NCI-H1436 (cell line): ENCODE measurements at regions not wholly inside any gene's neighbourhood (a gene's known extent, or its start where the extent isn't known, plus 50 kb on each side); places are given as distances from the start of the nearest gene placed in this dataset.

Experiments
- DNase-seq: peaks from one replicate; lab custom pipeline; 2025; lab: John Stamatoyannopoulos, UW

- DNase-seq = no peak
Measured at GRCh38 chr3:64995857-64996551, 308.2 kb upstream of the ADAMTS9 start.

- DNase-seq = no peak
Measured at GRCh38 chr3:64993781-64994180, 306.0 kb upstream of the ADAMTS9 start.

GRCh38 chr3:64992530-64993285 is 304.9 kb upstream of the ADAMTS9 start:
- no peak for DNase-seq

DNA sequence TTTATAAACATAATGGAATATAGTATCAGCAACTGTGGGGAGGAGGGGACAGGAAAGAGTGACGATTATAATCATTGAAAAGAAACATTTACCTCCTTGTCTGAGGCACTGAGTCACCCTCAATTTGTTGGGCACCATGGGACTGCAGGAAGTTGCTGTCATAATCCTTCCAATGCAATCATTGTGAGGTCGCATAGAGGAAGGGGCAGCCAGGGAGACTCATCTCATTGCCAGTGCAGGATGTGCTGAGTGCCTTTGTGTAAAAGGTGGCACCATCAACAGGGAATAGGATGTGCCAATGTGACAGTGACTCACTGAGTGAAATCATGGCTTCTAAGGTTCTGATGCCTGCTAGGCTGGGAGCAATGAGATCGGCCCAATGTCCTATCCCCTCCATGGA is 300.4 kb upstream of the ADAMTS9 start:
- no peak for DNase-seq

GRCh38 chr3:64987726-64988125 is 299.9 kb upstream of the ADAMTS9 start:
- no peak for DNase-seq

GRCh38 chr3:64985072-64985471 is 297.3 kb upstream of the ADAMTS9 start:
- no peak for DNase-seq

- no peak for DNase-seq
Measured at GRCh38 chr3:64983583-64984359, 296.0 kb upstream of the ADAMTS9 start.

- no peak for DNase-seq
Measured at GRCh38 chr3:64977308-64978100, 289.7 kb upstream of the ADAMTS9 start.

- no peak for DNase-seq
Measured at GRCh38 chr3:64976456-64976855, 288.7 kb upstream of the ADAMTS9 start.

GRCh38 chr3:64975147-64975546 is 287.3 kb upstream of the ADAMTS9 start:
- no peak for DNase-seq

DNA sequence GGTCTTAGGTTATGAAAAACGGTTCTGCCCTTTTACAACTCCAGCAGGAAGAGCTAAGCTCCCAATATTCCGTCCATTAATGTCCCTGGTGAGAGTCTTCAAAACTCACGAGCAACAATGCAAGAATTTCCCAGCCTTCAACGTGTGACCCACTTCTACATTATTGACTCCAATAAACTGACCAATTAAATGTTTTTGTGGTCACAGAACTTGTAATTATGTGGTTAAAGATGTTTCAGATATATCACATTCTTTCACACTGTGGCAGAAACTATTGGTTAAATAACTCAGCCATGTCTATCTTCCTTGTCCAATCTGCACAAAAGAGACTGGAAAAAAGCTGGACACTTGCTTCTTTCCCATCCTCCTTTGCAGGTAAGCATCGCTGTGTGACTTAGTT is 286.6 kb upstream of the ADAMTS9 start:
- no peak for DNase-seq

- DNase-seq = no peak
Measured at GRCh38 chr3:64972793-64973192, 285.0 kb upstream of the ADAMTS9 start.

DNA sequence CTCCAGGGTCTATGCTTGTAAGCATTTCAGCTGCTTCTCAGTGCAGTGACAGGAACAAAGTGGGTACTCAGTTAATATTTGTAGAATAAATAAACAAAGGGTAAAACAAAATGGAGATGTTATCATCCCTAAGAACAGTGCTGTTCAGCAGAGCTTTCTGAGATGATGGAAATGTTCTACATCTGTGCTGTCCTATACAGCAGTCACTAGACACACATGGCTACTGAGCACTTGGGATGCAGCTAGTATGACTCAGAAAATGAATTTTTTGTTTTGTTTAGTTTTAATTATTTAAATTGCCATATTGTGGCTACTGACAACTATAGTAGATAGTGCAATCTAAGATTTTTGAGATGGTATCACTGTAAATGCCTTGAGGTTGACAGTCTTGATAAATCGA is 283.8 kb upstream of the ADAMTS9 start:
- DNase-seq = no peak

GRCh38 chr3:64970634-64971033 is 282.8 kb upstream of the ADAMTS9 start:
- no peak for DNase-seq

GRCh38 chr3:64961301-64961700 is 273.5 kb upstream of the ADAMTS9 start:
- DNase-seq = no peak

GRCh38 chr3:64958199-64958843 is 270.5 kb upstream of the ADAMTS9 start:
- no peak for DNase-seq

GRCh38 chr3:64957408-64958198 is 269.8 kb upstream of the ADAMTS9 start:
- no peak for DNase-seq

- no peak for DNase-seq
Measured at GRCh38 chr3:64956711-64957325, 269.0 kb upstream of the ADAMTS9 start.

DNA sequence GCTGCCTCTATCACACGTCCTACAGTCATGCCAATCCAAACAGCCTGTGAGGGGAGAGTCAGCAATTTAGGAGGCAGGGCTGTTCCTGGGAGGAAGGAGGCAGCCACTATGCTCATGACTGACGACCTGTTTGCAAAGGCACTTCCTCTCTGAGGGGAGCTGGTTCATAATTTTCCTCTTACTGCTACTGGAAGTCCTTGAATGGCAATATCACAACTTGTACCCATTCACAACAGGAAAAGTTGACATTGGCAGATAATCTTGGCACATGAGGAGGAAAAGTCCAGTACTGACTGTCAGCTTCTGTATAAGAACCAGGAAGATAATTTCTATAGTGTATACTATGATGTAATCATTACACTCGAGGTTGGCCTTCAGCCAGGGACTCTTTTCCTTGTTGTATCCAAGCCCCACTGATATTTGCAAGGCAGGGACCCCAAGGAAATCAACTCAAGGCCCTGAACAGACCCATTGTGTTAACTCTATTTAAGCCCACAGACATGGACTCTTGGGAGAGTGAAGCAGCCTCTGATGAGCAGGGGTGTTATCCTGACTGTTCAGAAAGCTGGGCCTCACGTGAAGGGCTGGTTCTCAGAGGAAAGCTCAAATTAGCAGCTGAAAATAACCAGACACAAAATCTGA is 267.3 kb upstream of the ADAMTS9 start:
- no peak for DNase-seq
